HL-60 (cell line): ENCODE measurements at regions not wholly inside any gene's neighbourhood (a gene's known extent, or its start where the extent isn't known, plus 50 kb on each side); places are given as distances from the start of the nearest gene placed in this dataset.

Experiments used
- CTCF ChIP-seq: IDR thresholded peaks from one replicate; pipeline ENCODE4 v1.5.1; 2011; ENCODE audit warnings: low read length, control low read depth, inconsistent platforms; ENCODE audit not compliant: insufficient read depth
- GABPA ChIP-seq: IDR thresholded peaks from 2 replicates; pipeline ENCODE4 v1.6.1; 2012; ENCODE audit warnings: low read depth
- POLR2AphosphoS5 ChIP-seq: IDR thresholded peaks from 2 replicates; pipeline ENCODE4 v1.6.1; 2012; ENCODE audit warnings: low read depth
- REST ChIP-seq: IDR thresholded peaks from 2 replicates; pipeline ENCODE4 v1.6.1; 2012; ENCODE audit warnings: low read depth; ENCODE audit not compliant: insufficient replicate concordance

- TF ChIP-seq GABPA (no peak), CTCF (no peak), POLR2AphosphoS5 (no peak), REST (no peak)
Observed at GRCh38 chr6:66638518-66638917, 931.5 kb upstream of the EYS start.
